GM21447 (cell line): ENCODE measurements at regions not wholly inside any gene's neighbourhood (a gene's known extent, or its start where the extent isn't known, plus 50 kb on each side); places are given as distances from the start of the nearest gene placed in this dataset.

Source experiments
- ATAC-seq: cut with Tn5 transposase; IDR thresholded peaks from one replicate; pipeline ENCODE4 v1.9.1; 2021; ENCODE audit not compliant: unreplicated experiment

- ATAC-seq = no peak
Measured at GRCh38 chr1:185581961-185582725, 152.0 kb upstream of the HMCN1 start.

GRCh38 chr1:185581020-185581419, 153.2 kb upstream of the HMCN1 start:
- no peak for ATAC-seq

- ATAC-seq = no peak
Measured at GRCh38 chr1:185578293-185578692, 155.9 kb upstream of the HMCN1 start.

- no peak for ATAC-seq
Measured at GRCh38 chr1:185574139-185574875, 159.9 kb upstream of the HMCN1 start.

GRCh38 chr1:185573677-185574076, 160.5 kb upstream of the HMCN1 start:
- ATAC-seq = no peak

- no peak for ATAC-seq
Measured at GRCh38 chr1:185573162-185573561, 161.0 kb upstream of the HMCN1 start.

- ATAC-seq = no peak
Measured at GRCh38 chr1:185570962-185571361, 163.2 kb upstream of the HMCN1 start.

GRCh38 chr1:185568155-185569123, 165.8 kb upstream of the HMCN1 start:
- ATAC-seq = no peak

GRCh38 chr1:185567440-185567839, 166.8 kb upstream of the HMCN1 start:
- ATAC-seq = no peak

- ATAC-seq = peak; percentile 52
Measured at GRCh38 chr1:185566995-185567394, 167.2 kb upstream of the HMCN1 start.

GRCh38 chr1:185565302-185565701, 168.9 kb upstream of the HMCN1 start:
- ATAC-seq = no peak

GRCh38 chr1:185564816-185565215, 169.4 kb upstream of the HMCN1 start:
- no peak for ATAC-seq

- no peak for ATAC-seq
Measured at GRCh38 chr1:185562461-185563359, 171.5 kb upstream of the HMCN1 start.

GRCh38 chr1:185561629-185562028, 172.6 kb upstream of the HMCN1 start:
- no peak for ATAC-seq

GRCh38 chr1:185560760-185561159, 173.4 kb upstream of the HMCN1 start:
- ATAC-seq = no peak

GRCh38 chr1:185559684-185560331, 174.4 kb upstream of the HMCN1 start:
- peak; percentile 96 for ATAC-seq

GRCh38 chr1:185559151-185559550, 175.0 kb upstream of the HMCN1 start:
- ATAC-seq = no peak

GRCh38 chr1:185556561-185556960, 177.6 kb upstream of the HMCN1 start:
- no peak for ATAC-seq

- ATAC-seq = no peak
Measured at GRCh38 chr1:185555743-185556142, 178.4 kb upstream of the HMCN1 start.

GRCh38 chr1:185551008-185551407, 183.2 kb upstream of the HMCN1 start:
- ATAC-seq = no peak
